22Rv1 (cell line): ENCODE measurements at regions not wholly inside any gene's neighbourhood (a gene's known extent, or its start where the extent isn't known, plus 50 kb on each side); places are given as distances from the start of the nearest gene placed in this dataset.

Experiments
- CTCF ChIP-seq: fragments of 450-650 bp; IDR thresholded peaks from 2 replicates; pipeline ENCODE4 v1.5.1; 2017; ENCODE audit warnings: mild to moderate bottlenecking
- ZFX ChIP-seq: fragments of 450-650 bp; IDR thresholded peaks from 2 replicates; pipeline ENCODE4 v1.6.1; 2017; ENCODE audit warnings: antibody characterized with exemption, borderline replicate concordance

GRCh38 chr5:125756456-125756855 lies 666.8 kb upstream of the GRAMD2B start:
- TF ChIP-seq CTCF (no peak), ZFX (no peak)
